GM19025 (cell line): ENCODE measurements at regions not wholly inside any gene's neighbourhood (a gene's known extent, or its start where the extent isn't known, plus 50 kb on each side); places are given as distances from the start of the nearest gene placed in this dataset.
"Not testable (repeated sequence)": the region's sequence is repeated elsewhere in the genome, so short reads cannot be mapped to it uniquely, and the experiment has no call there.

Experiments used
- ATAC-seq: cut with Tn5 transposase; IDR thresholded peaks from one replicate; pipeline ENCODE4 v1.9.1; 2021; ENCODE audit warnings: mild to moderate bottlenecking, low read depth, moderate library complexity; ENCODE audit not compliant: unreplicated experiment

GRCh38 chr3:36175916-36176461, 204.3 kb upstream of the STAC start:
- ATAC-seq = no peak

- no peak for ATAC-seq
These were observed 202.3 kb upstream of the STAC start for GRCh38 chr3:36178018-36178417.

- ATAC-seq = no peak
These were observed 198.3 kb upstream of the STAC start for GRCh38 chr3:36182024-36182423.

GRCh38 chr3:36187197-36187596, 193.1 kb upstream of the STAC start:
- not testable (repeated sequence) for ATAC-seq

- ATAC-seq = no peak
These were observed 187.4 kb upstream of the STAC start for GRCh38 chr3:36192901-36193300.

GRCh38 chr3:36193448-36193847, 186.9 kb upstream of the STAC start:
- ATAC-seq = no peak

GRCh38 chr3:36196058-36196457, 184.2 kb upstream of the STAC start:
- no peak for ATAC-seq

- ATAC-seq = no peak
These were observed 183.2 kb upstream of the STAC start for GRCh38 chr3:36197151-36197550.

GRCh38 chr3:36201546-36201945, 178.8 kb upstream of the STAC start:
- ATAC-seq = no peak

- no peak for ATAC-seq
These were observed 173.2 kb upstream of the STAC start for GRCh38 chr3:36206956-36207580.

- ATAC-seq = no peak
These were observed 169.3 kb upstream of the STAC start for GRCh38 chr3:36210840-36211651.

- ATAC-seq = no peak
These were observed 168.7 kb upstream of the STAC start for GRCh38 chr3:36211652-36211999.

GRCh38 chr3:36212251-36212650, 168.1 kb upstream of the STAC start:
- ATAC-seq = no peak

- ATAC-seq = no peak
These were observed 165.8 kb upstream of the STAC start for GRCh38 chr3:36214460-36214859.

- no peak for ATAC-seq
These were observed 165.1 kb upstream of the STAC start for GRCh38 chr3:36215241-36215640.

GRCh38 chr3:36219398-36219797, 160.9 kb upstream of the STAC start:
- ATAC-seq = no peak

- no peak for ATAC-seq
These were observed 160.1 kb upstream of the STAC start for GRCh38 chr3:36220173-36220572.

- ATAC-seq = no peak
These were observed 158.3 kb upstream of the STAC start for GRCh38 chr3:36221975-36222374.

- no peak for ATAC-seq
These were observed 152.3 kb upstream of the STAC start for GRCh38 chr3:36227980-36228379.

- no peak for ATAC-seq
These were observed 150.8 kb upstream of the STAC start for GRCh38 chr3:36229496-36229895.

GRCh38 chr3:36232797-36233489, 147.4 kb upstream of the STAC start:
- no peak for ATAC-seq
